Hematopoietic multipotent progenitor cell treated with erythropoietin and hydrocortisone succinate and interleukin-3 and kit ligand, for 6 days (in vitro differentiated cells): ENCODE measurements at regions not wholly inside any gene's neighbourhood (a gene's known extent, or its start where the extent isn't known, plus 50 kb on each side); places are given as distances from the start of the nearest gene placed in this dataset.
"Not testable (repeated sequence)": the region's sequence is repeated elsewhere in the genome, so short reads cannot be mapped to it uniquely, and the experiment has no call there.

Experiments used
- DNase-seq: peaks from one replicate; pipeline ENCODE4 v3.0.0-alpha.2; 2015

- no peak for DNase-seq
These were observed 79.8 kb downstream of the ZNF92 start for GRCh38 chr7:65453341-65454030.

- peak; percentile 36 for DNase-seq
These were observed 80.8 kb downstream of the ZNF92 start for GRCh38 chr7:65454469-65454868.

- DNase-seq: not testable (repeated sequence)
These were observed 81.4 kb downstream of the ZNF92 start for GRCh38 chr7:65455050-65455449.

GRCh38 chr7:65457705-65458104 lies 84.0 kb downstream of the ZNF92 start:
- DNase-seq: no peak

- no peak for DNase-seq
These were observed 85.8 kb downstream of the ZNF92 start for GRCh38 chr7:65459438-65459837.

- no peak for DNase-seq
These were observed 88.6 kb downstream of the ZNF92 start for GRCh38 chr7:65462148-65462716.

- DNase-seq: no peak
These were observed 89.5 kb downstream of the ZNF92 start for GRCh38 chr7:65463184-65463583.

- not testable (repeated sequence) for DNase-seq
These were observed 96.4 kb downstream of the ZNF92 start for GRCh38 chr7:65469919-65470558.

- DNase-seq: no peak
These were observed 97.9 kb downstream of the ZNF92 start for GRCh38 chr7:65471587-65471986.

GRCh38 chr7:65475040-65475726 lies 101.5 kb downstream of the ZNF92 start:
- DNase-seq: no peak

GRCh38 chr7:65475734-65476319 lies 102.2 kb downstream of the ZNF92 start:
- no peak for DNase-seq

GRCh38 chr7:65477326-65477725 lies 103.7 kb downstream of the ZNF92 start:
- DNase-seq: peak; percentile 10

- no peak for DNase-seq
These were observed 115.7 kb downstream of the ZNF92 start for GRCh38 chr7:65489260-65489767.

GRCh38 chr7:65496697-65497096 lies 123.0 kb downstream of the ZNF92 start:
- DNase-seq: not testable (repeated sequence)

- no peak for DNase-seq
These were observed 129.9 kb downstream of the ZNF92 start for GRCh38 chr7:65503434-65504152.

- not testable (repeated sequence) for DNase-seq
These were observed 131.1 kb downstream of the ZNF92 start for GRCh38 chr7:65504504-65505319.

- DNase-seq: not testable (repeated sequence)
These were observed 131.6 kb downstream of the ZNF92 start for GRCh38 chr7:65505320-65505633.

- DNase-seq: not testable (repeated sequence)
These were observed 135.1 kb downstream of the ZNF92 start for GRCh38 chr7:65508581-65509367.

GRCh38 chr7:65509368-65510186 lies 135.9 kb downstream of the ZNF92 start:
- peak; percentile 9 for DNase-seq

GRCh38 chr7:65510187-65510538 lies 136.5 kb downstream of the ZNF92 start:
- DNase-seq: not testable (repeated sequence)
